ENCODE measurements at regions not wholly inside any gene's neighbourhood (a gene's known extent, or its start where the extent isn't known, plus 50 kb on each side); places are given as distances from the start of the nearest gene placed in this dataset.

DNA sequence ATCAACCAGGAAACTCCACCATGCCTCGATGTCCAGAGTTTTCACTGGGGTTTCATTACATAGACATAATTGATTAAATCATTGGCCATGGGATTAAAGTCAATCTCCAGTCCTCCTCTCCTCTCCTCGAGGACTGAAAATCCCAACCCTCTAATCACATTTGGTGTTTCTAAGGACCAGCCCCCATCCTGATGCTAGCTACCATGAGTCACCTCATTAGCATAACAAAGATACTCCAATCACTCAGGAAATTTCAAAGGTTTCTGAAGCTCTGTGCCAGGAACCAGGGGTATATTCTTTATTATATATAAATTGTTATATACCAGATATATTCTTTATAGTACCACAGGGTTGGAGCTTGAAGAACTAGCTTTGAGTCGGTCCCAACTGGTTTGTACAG, 177.5 kb upstream of the PRNP start:
- Histone ChIP-seq H3K9ac (no peak overlapping the region), H3K4me2 (no peak overlapping the region), H3K27me3 (ENCODE audit: insufficient read depth) (no peaks in the 10 kb centered on the region), H2AFZ (ENCODE audit: low read depth) (no peak overlapping the region), H3K9me2 (no peaks in the 10 kb centered on the region), H3K79me2 (ENCODE audit: insufficient read depth) (no peaks in the 10 kb centered on the region), H3F3A (replicated peaks; ENCODE audit: insufficient read depth) (peaks cover 37% of the 10 kb centered on the region), H3K4me3 (ENCODE audit: low read depth in 2 of 2, low read length in 1 of 2) (no peak overlapping the region), H3K27ac (ENCODE audit: low read depth in 2 of 2, low read length in 1 of 2) (peak overlapping the region in 1 of 2 experiments; percentile 88; a peak in 2 of 4 replicates), H3K4me1 (ENCODE audit: control insufficient read depth in 1 of 2, insufficient read depth in 2 of 2, low read depth in 1 of 2, low read length in 1 of 2) (peaks cover 0 to 18% of the 10 kb centered on the region in 2 experiments; a peak in 1 of 4 replicates), H3K9me3 (0 out of 2 replicates have a peak, but pooled peaks cover 6% of the 10 kb centered on the region), H3K36me3 (replicated peaks in 1 of 2; ENCODE audit: control insufficient read depth in 1 of 2, insufficient read depth in 2 of 2, low read length in 1 of 2) (no peaks in the 10 kb centered on the region), H4K20me1 (ENCODE audit: insufficient read depth) (no peaks in the 10 kb centered on the region)
- no peak for DNase-seq
- TF ChIP-seq GABPA (IDR thresholded peaks at IDR 0.05; ENCODE audit: low read depth) = no peak
- TF ChIP-seq RCOR1 (IDR thresholded peaks at IDR 0.05; ENCODE audit: low read length) = no peak
- no peak for TF ChIP-seq POLR2AphosphoS5 (IDR thresholded peaks at IDR 0.05; ENCODE audit: low read depth, low read length)
- TF ChIP-seq FOSL2 (IDR thresholded peaks at IDR 0.05; ENCODE audit: borderline replicate concordance, low read depth) = no peak
- TF ChIP-seq ZBTB33 (IDR thresholded peaks at IDR 0.05; ENCODE audit: borderline replicate concordance, low read depth) = no peak
- no peak for TF ChIP-seq RXRA (IDR thresholded peaks at IDR 0.05; ENCODE audit: borderline replicate concordance, low read depth)
- ChIA-PET CTCF (no interaction called here), POLR2A (no interaction called here)
- 21% methylated on average over 3 of the region's 3 CpGs for WGBS (ENCODE audit: low lambda C conversion rate)

DNA sequence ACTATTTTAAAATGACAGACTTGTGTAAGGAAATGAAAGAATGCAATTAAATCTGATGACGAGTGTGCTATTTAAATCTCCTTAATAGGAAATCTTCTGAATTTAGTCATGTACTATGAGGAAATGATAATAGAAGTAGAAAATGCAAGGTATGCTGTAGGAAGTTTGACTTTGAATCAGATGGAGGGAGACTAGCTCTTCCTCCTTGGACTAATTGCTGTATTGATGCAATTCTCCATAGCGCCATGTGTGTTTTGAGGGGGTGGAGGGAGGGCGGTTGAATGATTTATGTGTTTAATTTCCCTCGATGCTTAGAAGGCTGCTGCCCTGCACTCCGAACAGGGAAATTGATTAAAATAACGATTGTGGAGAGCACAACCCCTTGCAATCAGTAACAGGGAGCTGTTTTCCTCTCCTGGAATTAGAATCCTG, 179.0 kb upstream of the PRNP start:
- CTCF ChIA-PET = no interaction called here
- POLR2A ChIA-PET = no interaction called here
- peak overlapping the region; percentile 50 for H3K9ac ChIP-seq
- TF ChIP-seq, protein P1, sequence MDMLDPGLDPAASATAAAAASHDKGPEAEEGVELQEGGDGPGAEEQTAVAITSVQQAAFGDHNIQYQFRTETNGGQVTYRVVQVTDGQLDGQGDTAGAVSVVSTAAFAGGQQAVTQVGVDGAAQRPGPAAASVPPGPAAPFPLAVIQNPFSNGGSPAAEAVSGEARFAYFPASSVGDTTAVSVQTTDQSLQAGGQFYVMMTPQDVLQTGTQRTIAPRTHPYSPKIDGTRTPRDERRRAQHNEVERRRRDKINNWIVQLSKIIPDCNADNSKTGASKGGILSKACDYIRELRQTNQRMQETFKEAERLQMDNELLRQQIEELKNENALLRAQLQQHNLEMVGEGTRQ (IDR thresholded peaks at IDR 0.05; ENCODE audit: borderline replicate concordance, low read depth, low read length) = no peak
- TF ChIP-seq RFX5 (IDR thresholded peaks at IDR 0.05; ENCODE audit: low read length) = no peak
- TF ChIP-seq FOSL2 (IDR thresholded peaks at IDR 0.05; ENCODE audit: borderline replicate concordance, low read depth) = peak; percentile 64; the same call in 1 of the 2 replicates
- TF ChIP-seq PBX3 (IDR thresholded peaks at IDR 0.05) = peak; percentile 71
- TF ChIP-seq YY1 (IDR thresholded peaks at IDR 0.05; ENCODE audit: low read depth) = no peak
- no peak for TF ChIP-seq NRF1 (IDR thresholded peaks at IDR 0.05; ENCODE audit: low read depth, low read length)
- TF ChIP-seq FOXM1 (IDR thresholded peaks at IDR 0.05; ENCODE audit: low read depth) = 0 out of 2 replicates have a peak, but pooled peaks have one; percentile 57
- TF ChIP-seq SMC3 (IDR thresholded peaks at IDR 0.05; ENCODE audit: low read depth, low read length) = no peak
- peak; percentile 44; the same call in 1 of the 2 replicates for TF ChIP-seq POLR2AphosphoS5 (IDR thresholded peaks at IDR 0.05; ENCODE audit: low read depth, low read length)
- TF ChIP-seq MEF2A (IDR thresholded peaks at IDR 0.05; ENCODE audit: borderline replicate concordance, low read depth) = peak; percentile 82
- no peak for TF ChIP-seq NFIC (IDR thresholded peaks at IDR 0.05; ENCODE audit: borderline replicate concordance)
- TF ChIP-seq ELF1 (IDR thresholded peaks at IDR 0.05) = no peak
- TF ChIP-seq USF1 (IDR thresholded peaks at IDR 0.05; ENCODE audit: borderline replicate concordance, low read depth) = no peak
- peak; percentile 59 for TF ChIP-seq TCF12 (IDR thresholded peaks at IDR 0.05)
- TF ChIP-seq FOXJ3 (CRISPR knock-in tag; IDR thresholded peaks at IDR 0.05) = no peak
- peak; percentile 18; the same call in 1 of the 2 replicates for TF ChIP-seq TEAD4 (IDR thresholded peaks at IDR 0.05; ENCODE audit: borderline replicate concordance, insufficient read depth)
- no peak for TF ChIP-seq SIN3A (IDR thresholded peaks at IDR 0.05; ENCODE audit: borderline replicate concordance, low read depth, low read length)
- no peak for TF ChIP-seq RCOR1 (IDR thresholded peaks at IDR 0.05; ENCODE audit: low read length)
- no peak for TF ChIP-seq ZBTB33 (IDR thresholded peaks at IDR 0.05; ENCODE audit: borderline replicate concordance, low read depth)
- no peak for TF ChIP-seq GATA2 (CRISPR knock-in tag; IDR thresholded peaks at IDR 0.05)
- TF ChIP-seq JUND (IDR thresholded peaks at IDR 0.05) = peak; percentile 32; the same call in 1 of the 2 replicates

More for the DNA sequence above, 179.0 kb upstream of the PRNP start:
- no peaks in the 10 kb centered on the region for H3K9me2 ChIP-seq
- no peak for DNase-seq
- H3K4me3 ChIP-seq (ENCODE audit: low read depth in 2 of 2, low read length in 1 of 2) = no peak overlapping the region
- 11% methylated on average over 6 of the region's 6 CpGs for WGBS (ENCODE audit: low lambda C conversion rate)
- H3F3A ChIP-seq (replicated peaks; ENCODE audit: insufficient read depth) = peaks cover 24% of the 10 kb centered on the region
- no peaks in the 10 kb centered on the region for H3K36me3 ChIP-seq (replicated peaks in 1 of 2; ENCODE audit: control insufficient read depth in 1 of 2, insufficient read depth in 2 of 2, low read length in 1 of 2)
- H3K79me2 ChIP-seq (ENCODE audit: insufficient read depth) = no peaks in the 10 kb centered on the region
- peak overlapping the region; percentile 30 to 88; a peak in 3 of 4 replicates for H3K27ac ChIP-seq (ENCODE audit: low read depth in 2 of 2, low read length in 1 of 2)
- H3K4me2 ChIP-seq = peak overlapping the region; percentile 28; the same call in 1 of the 2 replicates
- no peaks in the 10 kb centered on the region for H3K27me3 ChIP-seq (ENCODE audit: insufficient read depth)
- no peak overlapping the region; the same call in 1 of the 2 replicates for H2AFZ ChIP-seq (ENCODE audit: low read depth)
- H3K4me1 ChIP-seq (ENCODE audit: control insufficient read depth in 1 of 2, insufficient read depth in 2 of 2, low read depth in 1 of 2, low read length in 1 of 2) = peaks cover 0 to 15% of the 10 kb centered on the region in 2 experiments; a peak in 1 of 4 replicates
- H3K9me3 ChIP-seq = 0 out of 2 replicates have a peak, but pooled peaks cover 6% of the 10 kb centered on the region
- H4K20me1 ChIP-seq (ENCODE audit: insufficient read depth) = no peaks in the 10 kb centered on the region

All from SK-N-SH (cell line).